RWPE2 (cell line): ENCODE measurements at regions not wholly inside any gene's neighbourhood (a gene's known extent, or its start where the extent isn't known, plus 50 kb on each side); places are given as distances from the start of the nearest gene placed in this dataset.
A peak's percentile ranks its signal among the peaks of the same experiment; 100 is the strongest.

Experiments
- ATAC-seq: fragments of 200-7000 bp; cut with Tn5 transposase; 3 replicates; pipeline ENCODE4 v1.9.1; 2021; ENCODE audit warnings: low read depth
- DNase-seq: peaks from one replicate; pipeline ENCODE4 v3.0.0-alpha.2; 2020; ENCODE audit warnings: low spot score
- H3K27ac ChIP-seq: fragments of 450-650 bp; 2 replicates; pipeline ENCODE4 v1.5.1; 2017; ENCODE audit warnings: mild to moderate bottlenecking; ENCODE audit not compliant: poor library complexity, severe bottlenecking
- H3K27me3 ChIP-seq: fragments of 250-450 bp; sonication (Bioruptor Pico); 2 replicates; pipeline ENCODE4 v1.5.1; 2021; ENCODE audit warnings: mild to moderate bottlenecking, moderate library complexity; ENCODE audit not compliant: insufficient read depth, poor library complexity, severe bottlenecking
- H3K36me3 ChIP-seq: fragments of 250-450 bp; sonication (Bioruptor Pico); 2 replicates; pipeline ENCODE4 v1.5.1; 2020; ENCODE audit warnings: low read depth, mild to moderate bottlenecking, moderate library complexity
- H3K4me1 ChIP-seq: fragments of 250-450 bp; sonication (Bioruptor Pico); 2 replicates; pipeline ENCODE4 v1.5.1; 2021; ENCODE audit warnings: mild to moderate bottlenecking, moderate library complexity; ENCODE audit not compliant: insufficient read depth, poor library complexity, severe bottlenecking
- H3K4me3 ChIP-seq: fragments of 250-450 bp; sonication (Bioruptor Pico); 2 replicates; pipeline ENCODE4 v1.5.1; 2021; ENCODE audit warnings: mild to moderate bottlenecking, moderate library complexity; ENCODE audit not compliant: severe bottlenecking
- H3K9me3 ChIP-seq: fragments of 250-450 bp; sonication (Bioruptor Pico); 2 replicates; pipeline ENCODE4 v1.5.1; 2021; ENCODE audit warnings: mild to moderate bottlenecking, moderate library complexity; ENCODE audit not compliant: severe bottlenecking
- TF ChIP-seq, protein P1 (sequence below): fragments of 450-650 bp; IDR thresholded peaks from one replicate; pipeline ENCODE4 v1.5.1; 2017; ENCODE audit warnings: mild to moderate bottlenecking, moderate library complexity; ENCODE audit not compliant: poor library complexity, severe bottlenecking

- no peak overlapping the region for H3K4me3 ChIP-seq
- H3K36me3 ChIP-seq = no peaks in the 10 kb centered on the region
- H3K27ac ChIP-seq = no peak overlapping the region
- DNase-seq (no peak), ATAC-seq (peak; percentile 46; the same call in 1 of the 3 replicates)
- H3K4me1 ChIP-seq = no peaks in the 10 kb centered on the region
- no peaks in the 10 kb centered on the region for H3K9me3 ChIP-seq
- no peaks in the 10 kb centered on the region for H3K27me3 ChIP-seq
- TF ChIP-seq, protein P1, sequence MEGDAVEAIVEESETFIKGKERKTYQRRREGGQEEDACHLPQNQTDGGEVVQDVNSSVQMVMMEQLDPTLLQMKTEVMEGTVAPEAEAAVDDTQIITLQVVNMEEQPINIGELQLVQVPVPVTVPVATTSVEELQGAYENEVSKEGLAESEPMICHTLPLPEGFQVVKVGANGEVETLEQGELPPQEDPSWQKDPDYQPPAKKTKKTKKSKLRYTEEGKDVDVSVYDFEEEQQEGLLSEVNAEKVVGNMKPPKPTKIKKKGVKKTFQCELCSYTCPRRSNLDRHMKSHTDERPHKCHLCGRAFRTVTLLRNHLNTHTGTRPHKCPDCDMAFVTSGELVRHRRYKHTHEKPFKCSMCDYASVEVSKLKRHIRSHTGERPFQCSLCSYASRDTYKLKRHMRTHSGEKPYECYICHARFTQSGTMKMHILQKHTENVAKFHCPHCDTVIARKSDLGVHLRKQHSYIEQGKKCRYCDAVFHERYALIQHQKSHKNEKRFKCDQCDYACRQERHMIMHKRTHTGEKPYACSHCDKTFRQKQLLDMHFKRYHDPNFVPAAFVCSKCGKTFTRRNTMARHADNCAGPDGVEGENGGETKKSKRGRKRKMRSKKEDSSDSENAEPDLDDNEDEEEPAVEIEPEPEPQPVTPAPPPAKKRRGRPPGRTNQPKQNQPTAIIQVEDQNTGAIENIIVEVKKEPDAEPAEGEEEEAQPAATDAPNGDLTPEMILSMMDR = peak; percentile 71
Measured at GRCh38 chr11:127493330-127494022, 492.9 kb upstream of the KIRREL3 start.

DNA sequence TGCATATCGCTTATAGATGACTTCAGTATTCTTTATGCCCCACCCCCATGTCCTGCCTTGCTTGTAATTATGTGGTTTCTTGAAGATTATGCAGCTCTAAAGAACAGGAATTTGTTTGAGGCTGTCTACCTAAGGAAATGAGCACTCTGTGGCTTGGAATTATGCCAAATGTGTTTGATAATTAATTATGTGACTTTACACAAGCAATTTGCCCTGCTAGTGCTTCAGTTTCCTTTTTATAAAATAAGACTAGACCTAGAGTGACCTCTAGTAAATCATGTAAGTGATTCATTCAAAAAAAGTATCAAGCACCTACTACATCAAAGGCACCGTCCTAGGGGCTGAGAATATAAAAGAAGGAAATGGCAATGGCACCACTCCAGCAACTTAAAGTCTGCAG is 491.5 kb upstream of the KIRREL3 start:
- ATAC-seq (no peak), DNase-seq (no peak)
- no peak overlapping the region for H3K4me3 ChIP-seq
- H3K9me3 ChIP-seq = no peaks in the 10 kb centered on the region
- no peaks in the 10 kb centered on the region for H3K27me3 ChIP-seq
- H3K36me3 ChIP-seq = no peaks in the 10 kb centered on the region
- H3K27ac ChIP-seq = no peak overlapping the region
- H3K4me1 ChIP-seq = no peaks in the 10 kb centered on the region
- TF ChIP-seq, protein P1 = no peak

GRCh38 chr11:127491589-127491988 is 491.0 kb upstream of the KIRREL3 start:
- Histone ChIP-seq H3K27ac (no peak overlapping the region), H3K9me3 (no peaks in the 10 kb centered on the region), H3K4me1 (no peaks in the 10 kb centered on the region), H3K36me3 (no peaks in the 10 kb centered on the region), H3K4me3 (no peak overlapping the region), H3K27me3 (no peaks in the 10 kb centered on the region)
- DNase-seq (no peak), ATAC-seq (no peak)
- TF ChIP-seq, protein P1 = no peak

DNA sequence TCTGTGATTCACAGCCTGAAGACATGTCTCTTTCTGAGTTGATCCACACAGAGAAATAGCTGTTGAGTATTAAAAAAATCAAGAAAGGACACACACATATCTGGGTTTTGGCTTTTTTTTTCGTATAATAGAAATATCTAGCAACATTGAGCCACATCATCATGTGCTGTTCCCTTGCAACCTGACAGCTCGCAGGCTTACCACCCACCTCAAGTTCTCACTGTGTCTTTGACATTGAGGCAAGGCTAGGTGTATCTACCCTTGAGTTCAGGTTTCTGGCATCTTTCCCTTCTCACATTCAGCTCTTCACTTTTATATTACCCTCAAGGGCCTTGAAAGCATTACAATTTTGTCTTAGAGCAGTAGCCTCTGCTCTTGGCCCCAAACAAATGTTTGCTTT is 490.3 kb upstream of the KIRREL3 start:
- DNase-seq (no peak), ATAC-seq (no peak)
- Histone ChIP-seq H3K36me3 (no peaks in the 10 kb centered on the region), H3K27ac (no peak overlapping the region), H3K27me3 (no peaks in the 10 kb centered on the region), H3K4me3 (no peak overlapping the region), H3K9me3 (no peaks in the 10 kb centered on the region), H3K4me1 (no peaks in the 10 kb centered on the region)
- TF ChIP-seq, protein P1 = no peak

GRCh38 chr11:127485541-127485940 is 485.0 kb upstream of the KIRREL3 start:
- TF ChIP-seq, protein P1 = no peak
- Histone ChIP-seq H3K36me3 (no peaks in the 10 kb centered on the region), H3K27me3 (no peaks in the 10 kb centered on the region), H3K9me3 (no peaks in the 10 kb centered on the region), H3K4me1 (no peaks in the 10 kb centered on the region), H3K27ac (no peak overlapping the region), H3K4me3 (no peak overlapping the region)
- DNase-seq (no peak), ATAC-seq (peak; percentile 90)
